ENCODE measurements at regions not wholly inside any gene's neighbourhood (a gene's known extent, or its start where the extent isn't known, plus 50 kb on each side); places are given as distances from the start of the nearest gene placed in this dataset.

- Histone ChIP-seq H3K9me3 (ENCODE audit: control insufficient read depth, low read depth, low read length) (no peaks in the 10 kb centered on the region), H3K9ac (ENCODE audit: control insufficient read depth, extremely low read depth, insufficient read depth, low read length) (no peak overlapping the region), H3K36me3 (ENCODE audit: control insufficient read depth in 2 of 2, extremely low read depth in 1 of 2, insufficient read depth in 2 of 2, low read length in 2 of 2) (no peaks in the 10 kb centered on the region), H4K20me1 (ENCODE audit: control insufficient read depth, extremely low read depth, insufficient read depth, low read length) (no peaks in the 10 kb centered on the region), H3K4me1 (ENCODE audit: control insufficient read depth, extremely low read depth, insufficient read depth, low read length) (no peaks in the 10 kb centered on the region), H3K27ac (ENCODE audit: control insufficient read depth, insufficient read depth, low read length) (no peak overlapping the region), H3K4me2 (ENCODE audit: control insufficient read depth, extremely low read depth, insufficient read depth, low read depth, low read length) (no peak overlapping the region), H3K4me3 (ENCODE audit: control insufficient read depth in 2 of 3, extremely low read depth in 1 of 3, insufficient read depth in 2 of 3, low read depth in 1 of 3, low read length in 3 of 3) (no peak overlapping the region), H2AFZ (ENCODE audit: control insufficient read depth, low read length) (no peak overlapping the region), H3K27me3 (ENCODE audit: control insufficient read depth, extremely low read depth, insufficient read depth, low read length) (peaks cover 8% of the 10 kb centered on the region), H3K9me1 (ENCODE audit: control insufficient read depth, extremely low read depth, insufficient read depth, low read length) (no peaks in the 10 kb centered on the region), H3K79me2 (ENCODE audit: control insufficient read depth, insufficient read depth, low read length) (no peaks in the 10 kb centered on the region)
- DNase-seq (ENCODE audit: low read depth, low spot score) (no peak), FAIRE-seq (no peak)
- dilution Hi-C loops (cut with MboI; ENCODE audit: extremely low pct_ligation_motif_present, low sequenced_read_pairs): no loop called here
- TF ChIP-seq EZH2 (IDR thresholded peaks at IDR 0.05; ENCODE audit: low read length) (no peak), CTCF (optimal IDR thresholded peaks at IDR 0.05 in 1 of 3, IDR thresholded peaks at IDR 0.05 in 1 of 3, conservative IDR thresholded peaks at IDR 0.05 in 1 of 3; ENCODE audit: extremely low read depth in 1 of 3, insufficient read depth in 2 of 3, low read length in 3 of 3) (no peak)
These were observed 163.2 kb upstream of the FOXF1 start for GRCh38 chr16:86347090-86347489.

GRCh38 chr16:86347916-86348555 lies 162.3 kb upstream of the FOXF1 start:
- Histone ChIP-seq H3K4me1 (ENCODE audit: control insufficient read depth, extremely low read depth, insufficient read depth, low read length) (no peaks in the 10 kb centered on the region), H3K9me3 (ENCODE audit: control insufficient read depth, low read depth, low read length) (no peaks in the 10 kb centered on the region), H2AFZ (ENCODE audit: control insufficient read depth, low read length) (no peak overlapping the region), H3K79me2 (ENCODE audit: control insufficient read depth, insufficient read depth, low read length) (no peaks in the 10 kb centered on the region), H3K4me2 (ENCODE audit: control insufficient read depth, extremely low read depth, insufficient read depth, low read depth, low read length) (no peak overlapping the region), H3K9me1 (ENCODE audit: control insufficient read depth, extremely low read depth, insufficient read depth, low read length) (no peaks in the 10 kb centered on the region), H3K27me3 (ENCODE audit: control insufficient read depth, extremely low read depth, insufficient read depth, low read length) (peaks cover 7% of the 10 kb centered on the region), H3K4me3 (ENCODE audit: control insufficient read depth in 2 of 3, extremely low read depth in 1 of 3, insufficient read depth in 2 of 3, low read depth in 1 of 3, low read length in 3 of 3) (no peak overlapping the region), H3K36me3 (ENCODE audit: control insufficient read depth in 2 of 2, extremely low read depth in 1 of 2, insufficient read depth in 2 of 2, low read length in 2 of 2) (no peaks in the 10 kb centered on the region), H4K20me1 (ENCODE audit: control insufficient read depth, extremely low read depth, insufficient read depth, low read length) (no peaks in the 10 kb centered on the region), H3K27ac (ENCODE audit: control insufficient read depth, insufficient read depth, low read length) (no peak overlapping the region), H3K9ac (ENCODE audit: control insufficient read depth, extremely low read depth, insufficient read depth, low read length) (no peak overlapping the region)
- TF ChIP-seq EZH2 (IDR thresholded peaks at IDR 0.05; ENCODE audit: low read length) (no peak), CTCF (optimal IDR thresholded peaks at IDR 0.05 in 1 of 3, IDR thresholded peaks at IDR 0.05 in 1 of 3, conservative IDR thresholded peaks at IDR 0.05 in 1 of 3; ENCODE audit: extremely low read depth in 1 of 3, insufficient read depth in 2 of 3, low read length in 3 of 3) (no peak)
- no peak for DNase-seq (ENCODE audit: low read depth, low spot score)
- FAIRE-seq: no peak
- dilution Hi-C loops (cut with MboI; ENCODE audit: extremely low pct_ligation_motif_present, low sequenced_read_pairs): no loop called here

Measured in keratinocyte (primary cell).